OCI-LY7 (cell line): ENCODE measurements at regions not wholly inside any gene's neighbourhood (a gene's known extent, or its start where the extent isn't known, plus 50 kb on each side); places are given as distances from the start of the nearest gene placed in this dataset.

Source experiments
- BruUV-seq: library from RNA; stranded (reverse); fragments of 400-500 nt; replicated peaks from 2 replicates; lab custom pipeline; 2021; lab: Mats Ljungman, UMichigan
- CTCF ChIA-PET: fragments of 300-600 bp; sonication (Branson Sonifier 250); formaldehyde crosslinking; loops from one replicate; lab custom pipeline; 2022; ENCODE audit warnings: antibody characterized with exemption; ENCODE audit not compliant: unreplicated experiment; lab: Charles Lee
- POLR2A ChIA-PET: fragments of 300-600 bp; sonication (Branson Sonifier 250); formaldehyde crosslinking; loops from one replicate; lab custom pipeline; 2022; ENCODE audit warnings: antibody characterized with exemption; lab: Charles Lee
- DNase-seq: peaks from one replicate; pipeline ENCODE4 v3.0.0-alpha.2; 2015; ENCODE audit warnings: low spot score
- H2AFZ ChIP-seq: fragments of 200-600 bp; sonication (generic), shearing (Covaris generic); 2 replicates; pipeline ENCODE4 v1.6.1; 2014; ENCODE audit warnings: mild to moderate bottlenecking, antibody characterized with exemption, low read length, moderate library complexity
- H3K27ac ChIP-seq: fragments of 200-600 bp; sonication (generic); 2 replicates; pipeline ENCODE4 v1.5.1; 2014; ENCODE audit warnings: mixed run types, low read depth, mild to moderate bottlenecking, moderate library complexity, low read length, inconsistent platforms; ENCODE audit not compliant: poor library complexity, severe bottlenecking
- H3K36me3 ChIP-seq: fragments of 200-600 bp; sonication (generic); 2 replicates; pipeline ENCODE4 v1.6.1; 2014; ENCODE audit warnings: mild to moderate bottlenecking, antibody characterized with exemption, low read length, moderate library complexity, mixed read lengths; ENCODE audit not compliant: insufficient read depth
- H3K4me1 ChIP-seq: fragments of 200-600 bp; sonication (generic); 2 replicates; pipeline ENCODE4 v1.5.1; 2014; ENCODE audit warnings: mild to moderate bottlenecking, low read length; ENCODE audit not compliant: insufficient read depth, poor library complexity, severe bottlenecking
- H3K4me2 ChIP-seq: fragments of 200-600 bp; sonication (generic); 2 replicates; pipeline ENCODE4 v1.6.1; 2014; ENCODE audit warnings: mild to moderate bottlenecking, low read length
- H3K4me3 ChIP-seq: fragments of 200-600 bp; sonication (generic); 2 replicates; pipeline ENCODE4 v1.5.1; 2014; ENCODE audit warnings: mild to moderate bottlenecking, low read depth, low read length; ENCODE audit not compliant: poor library complexity, severe bottlenecking
- H3K79me2 ChIP-seq: fragments of 200-600 bp; sonication (generic); 2 replicates; pipeline ENCODE4 v1.6.1; 2016; ENCODE audit warnings: low read depth, mild to moderate bottlenecking, low read length, moderate library complexity, mixed read lengths; ENCODE audit not compliant: insufficient read depth
- H3K9me2 ChIP-seq: fragments of 200-600 bp; sonication (generic); 2 replicates; pipeline ENCODE4 v1.6.1; 2016; ENCODE audit warnings: mild to moderate bottlenecking, low read length, mixed read lengths; ENCODE audit not compliant: insufficient read depth
- H3K9me3 ChIP-seq: fragments of 200-600 bp; sonication (generic); 2 replicates; pipeline ENCODE4 v1.6.1; 2014; ENCODE audit warnings: mild to moderate bottlenecking, mixed run types, low read length, mixed read lengths
- H4K20me1 ChIP-seq: fragments of 200-600 bp; sonication (generic); 2 replicates; pipeline ENCODE4 v1.6.1; 2014; ENCODE audit warnings: mild to moderate bottlenecking, antibody characterized with exemption, low read length, moderate library complexity, mixed read lengths; ENCODE audit not compliant: insufficient read depth
- EZH2phosphoT487 ChIP-seq: fragments of 200-600 bp; sonication (generic); IDR thresholded peaks from 2 replicates; pipeline ENCODE4 v1.6.1; 2018; ENCODE audit warnings: low read depth, borderline replicate concordance, mild to moderate bottlenecking, mixed run types, antibody characterized with exemption, low read length, moderate library complexity, mixed read lengths
- intact Hi-C: fragments of 100-400 bp; cut with micrococcal nuclease; formaldehyde crosslinking; loops from one replicate; pipeline ENCODE4 v1.10.0; 2022; ENCODE audit not compliant: unreplicated experiment
- TF ChIP-seq, protein P1 (sequence below): fragments of 200-600 bp; sonication (generic); conservative IDR thresholded peaks from 2 replicates; pipeline ENCODE4 v1.5.1; 2014; ENCODE audit warnings: mild to moderate bottlenecking, antibody characterized with exemption, low read length, moderate library complexity, mixed read lengths

DNA sequence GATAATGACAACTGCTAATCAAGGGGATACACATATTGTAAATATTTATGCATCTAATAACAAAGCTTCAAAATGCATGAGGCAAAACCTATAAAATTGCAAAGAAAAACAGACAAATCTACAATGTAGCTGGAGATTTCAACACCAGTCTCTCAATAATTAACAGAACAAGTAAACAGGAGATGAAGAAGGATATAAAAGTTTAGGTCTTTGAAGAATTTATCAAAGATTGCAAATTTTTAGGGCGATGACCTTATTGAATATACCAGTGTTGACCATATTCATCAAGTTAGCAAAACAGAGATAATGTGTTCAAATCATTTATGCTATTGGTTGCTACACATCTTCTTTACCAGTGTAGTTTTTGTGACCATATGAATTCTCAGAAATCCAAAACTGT is 237.8 kb upstream of the SGK1 start:
- CTCF ChIA-PET, result no interaction called here

DNA sequence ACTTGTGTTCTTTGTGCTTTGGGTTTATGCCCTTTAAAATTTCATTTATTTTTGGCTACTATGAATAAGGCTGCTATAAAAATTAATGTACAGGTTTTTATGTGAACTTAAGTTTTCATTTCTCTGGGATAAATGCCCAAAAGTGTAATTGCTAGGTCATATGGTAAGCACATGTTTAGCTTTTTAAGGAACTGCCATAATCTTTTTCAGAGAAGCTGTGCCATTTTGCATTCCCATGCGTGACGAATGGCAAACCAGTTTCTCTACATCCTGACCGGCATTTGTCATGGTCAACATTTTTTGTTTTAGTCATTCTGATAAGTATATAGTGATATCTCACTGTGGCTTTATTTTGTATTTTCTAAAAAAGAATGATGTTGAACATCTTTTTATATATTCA is 236.0 kb upstream of the SGK1 start:
- Histone ChIP-seq H3K9me2 (no peaks in the 10 kb centered on the region), H3K9me3 (no peaks in the 10 kb centered on the region), H3K4me2 (no peak overlapping the region), H3K27ac (no peak overlapping the region), H3K36me3 (no peaks in the 10 kb centered on the region), H2AFZ (no peak overlapping the region), H3K79me2 (no peaks in the 10 kb centered on the region), H3K4me3 (no peak overlapping the region), H3K4me1 (no peaks in the 10 kb centered on the region), H4K20me1 (no peaks in the 10 kb centered on the region)
- DNase-seq, result no peak
- TF ChIP-seq EZH2phosphoT487, result no peak
- TF ChIP-seq, protein P1, sequence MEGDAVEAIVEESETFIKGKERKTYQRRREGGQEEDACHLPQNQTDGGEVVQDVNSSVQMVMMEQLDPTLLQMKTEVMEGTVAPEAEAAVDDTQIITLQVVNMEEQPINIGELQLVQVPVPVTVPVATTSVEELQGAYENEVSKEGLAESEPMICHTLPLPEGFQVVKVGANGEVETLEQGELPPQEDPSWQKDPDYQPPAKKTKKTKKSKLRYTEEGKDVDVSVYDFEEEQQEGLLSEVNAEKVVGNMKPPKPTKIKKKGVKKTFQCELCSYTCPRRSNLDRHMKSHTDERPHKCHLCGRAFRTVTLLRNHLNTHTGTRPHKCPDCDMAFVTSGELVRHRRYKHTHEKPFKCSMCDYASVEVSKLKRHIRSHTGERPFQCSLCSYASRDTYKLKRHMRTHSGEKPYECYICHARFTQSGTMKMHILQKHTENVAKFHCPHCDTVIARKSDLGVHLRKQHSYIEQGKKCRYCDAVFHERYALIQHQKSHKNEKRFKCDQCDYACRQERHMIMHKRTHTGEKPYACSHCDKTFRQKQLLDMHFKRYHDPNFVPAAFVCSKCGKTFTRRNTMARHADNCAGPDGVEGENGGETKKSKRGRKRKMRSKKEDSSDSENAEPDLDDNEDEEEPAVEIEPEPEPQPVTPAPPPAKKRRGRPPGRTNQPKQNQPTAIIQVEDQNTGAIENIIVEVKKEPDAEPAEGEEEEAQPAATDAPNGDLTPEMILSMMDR, result no peak
- intact Hi-C loops, result no loop called here
- ChIA-PET POLR2A (no interaction called here), CTCF (no interaction called here)
- no TSS peak for BruUV-seq

More for the DNA sequence above, 237.8 kb upstream of the SGK1 start:
- Histone ChIP-seq H3K4me1 (no peaks in the 10 kb centered on the region), H3K9me2 (no peaks in the 10 kb centered on the region), H2AFZ (no peak overlapping the region), H3K27ac (no peak overlapping the region), H3K4me3 (no peak overlapping the region), H3K79me2 (no peaks in the 10 kb centered on the region), H3K9me3 (no peaks in the 10 kb centered on the region), H3K4me2 (no peak overlapping the region), H3K36me3 (no peaks in the 10 kb centered on the region), H4K20me1 (no peaks in the 10 kb centered on the region)
- POLR2A ChIA-PET, result no interaction called here
- no TSS peak for BruUV-seq
- intact Hi-C loops, result no loop called here
- no peak for TF ChIP-seq EZH2phosphoT487
- TF ChIP-seq, protein P1, result no peak
- no peak for DNase-seq

DNA sequence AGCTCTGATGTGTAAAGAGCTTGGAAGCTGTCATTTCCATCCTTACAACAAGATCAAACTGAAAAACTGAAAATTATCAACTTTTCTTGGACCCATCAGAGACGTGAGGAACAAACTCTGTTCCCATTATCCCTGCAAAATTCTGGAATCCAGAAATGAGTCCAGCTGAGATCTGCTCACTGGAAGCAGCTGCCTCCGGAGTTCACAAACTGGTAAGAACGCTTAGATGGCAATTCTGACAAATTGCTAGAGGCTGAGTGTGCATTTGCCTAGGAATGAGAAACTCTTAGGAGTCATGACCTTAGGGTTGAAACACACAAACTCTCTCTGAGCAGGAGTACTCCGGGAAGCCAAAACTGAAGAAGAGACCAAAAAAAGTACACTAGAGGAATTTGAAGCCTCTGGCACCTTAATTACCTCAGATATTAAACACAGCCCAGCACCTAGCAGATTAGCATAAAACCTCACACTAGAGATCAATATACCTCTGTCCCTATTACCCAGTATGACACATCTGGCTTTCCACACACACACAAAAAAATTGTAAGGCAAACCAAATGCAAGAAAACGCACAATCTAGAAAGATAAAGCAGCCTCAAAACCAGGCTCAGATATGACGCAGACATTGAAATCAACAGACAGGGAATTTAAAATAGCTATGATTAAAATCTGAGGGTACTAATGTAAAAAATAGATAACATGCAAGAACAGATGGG is 233.5 kb upstream of the SGK1 start:
- no peaks in the 10 kb centered on the region for H3K4me1 ChIP-seq
- BruUV-seq, result no TSS peak
- no peak overlapping the region for H3K4me2 ChIP-seq
- TF ChIP-seq, protein P1, result no peak
- TF ChIP-seq EZH2phosphoT487, result no peak
- ChIA-PET POLR2A (interaction anchor here (0.8 kb wide), 1 partner anchor 108 kb away, joined by 3 read pairs; no protein-coding TSS in a partner anchor), CTCF (no interaction called here)
- intact Hi-C loops, result no loop called here
- no peaks in the 10 kb centered on the region for H3K9me2 ChIP-seq
- no peak for DNase-seq
- H2AFZ ChIP-seq, result no peak overlapping the region
- H4K20me1 ChIP-seq, result no peaks in the 10 kb centered on the region
- no peak overlapping the region for H3K27ac ChIP-seq
- no peaks in the 10 kb centered on the region for H3K79me2 ChIP-seq
- H3K9me3 ChIP-seq, result no peaks in the 10 kb centered on the region
- no peaks in the 10 kb centered on the region for H3K36me3 ChIP-seq
- H3K4me3 ChIP-seq, result no peak overlapping the region
